GM12891 (cell line): ENCODE measurements at regions not wholly inside any gene's neighbourhood (a gene's known extent, or its start where the extent isn't known, plus 50 kb on each side); places are given as distances from the start of the nearest gene placed in this dataset.

Source experiments
- PAX5 ChIP-seq: IDR thresholded peaks from 2 replicates; pipeline ENCODE4 v1.6.1; 2011; ENCODE audit warnings: low read length, moderate library complexity, mild to moderate bottlenecking; ENCODE audit not compliant: insufficient read depth, severe bottlenecking
- POLR2A ChIP-seq: IDR thresholded peaks from 2 replicates; pipeline ENCODE4 v1.6.1; 2011; ENCODE audit warnings: low read depth, low read length, control low read depth

- TF ChIP-seq POLR2A = no peak
- TF ChIP-seq PAX5 = no peak
Measured at GRCh38 chr10:76733441-76733936, 904.1 kb downstream of the KCNMA1 start.
